ENCODE measurements at regions not wholly inside any gene's neighbourhood (a gene's known extent, or its start where the extent isn't known, plus 50 kb on each side); places are given as distances from the start of the nearest gene placed in this dataset.

GRCh38 chr13:90943946-90944345 is 403.5 kb upstream of the MIR17HG start:
- TF ChIP-seq CTCF (IDR thresholded peaks at IDR 0.05) (no peak), POLR2A (IDR thresholded peaks at IDR 0.05) (no peak)

Data from sigmoid colon (tissue), 3 donors.